ENCODE measurements at regions not wholly inside any gene's neighbourhood (a gene's known extent, or its start where the extent isn't known, plus 50 kb on each side); places are given as distances from the start of the nearest gene placed in this dataset.

GRCh38 chrX:68892134-68892533 lies 63.3 kb downstream of the EFNB1 start:
- DNase-seq = no peak
